H1 (cell line): ENCODE measurements at regions not wholly inside any gene's neighbourhood (a gene's known extent, or its start where the extent isn't known, plus 50 kb on each side); places are given as distances from the start of the nearest gene placed in this dataset.

ENCODE experiments used
- CTCF ChIA-PET: fragments of 300-600 bp; sonication (Branson Sonifier 250); formaldehyde crosslinking; loops from one replicate; lab custom pipeline; 2021; ENCODE audit not compliant: partially characterized antibody; lab: Charles Lee
- POLR2A ChIA-PET: fragments of 300-600 bp; sonication (Branson Sonifier 250); formaldehyde crosslinking; loops from one replicate; lab custom pipeline; 2021; ENCODE audit warnings: inconsistent platforms; ENCODE audit not compliant: partially characterized antibody; lab: Charles Lee
- DNase-seq, 2 experiments: peaks; one replicate each; pipeline versions ENCODE4 v3.0.0 to v3.0.0-alpha.2; 2010 to 2022; ENCODE audit warnings: low spot score in 2 of 2, low read depth in 1 of 2, mixed read lengths in 1 of 2
- FAIRE-seq: peaks from 2 replicates; lab custom pipeline; 2011; peaks lifted over from hg19 to GRCh38; lab: Jason Lieb, UNC
- H2AFZ ChIP-seq: 2 replicates; pipeline ENCODE4 v1.8.1; 2012; ENCODE audit warnings: low read length, inconsistent platforms
- H2AK5ac ChIP-seq: 2 replicates; pipeline ENCODE4 v1.6.1; 2013; ENCODE audit warnings: low read depth, low read length
- H2BK120ac ChIP-seq: replicated peaks from 2 replicates; pipeline ENCODE3; 2013; ENCODE audit warnings: low read depth, low read length, inconsistent platforms
- H2BK12ac ChIP-seq: 2 replicates; pipeline ENCODE4 v1.6.1; 2013; ENCODE audit warnings: low read depth, low read length
- H2BK15ac ChIP-seq: 2 replicates; pipeline ENCODE4 v1.6.1; 2013; ENCODE audit warnings: low read length
- H2BK20ac ChIP-seq: 2 replicates; pipeline ENCODE4 v1.6.1; 2013; ENCODE audit warnings: low read length
- H2BK5ac ChIP-seq: 2 replicates; pipeline ENCODE4 v1.6.1; 2013; ENCODE audit warnings: low read depth, low read length
- H3K14ac ChIP-seq: 2 replicates; pipeline ENCODE4 v1.6.1; 2013; ENCODE audit warnings: inconsistent platforms; ENCODE audit not compliant: insufficient read length
- H3K18ac ChIP-seq: 2 replicates; pipeline ENCODE4 v1.6.1; 2013; ENCODE audit warnings: low read length; ENCODE audit errors: extremely low read depth
- H3K23ac ChIP-seq: 2 replicates; pipeline ENCODE4 v1.6.1; 2013; ENCODE audit warnings: inconsistent platforms; ENCODE audit not compliant: insufficient read length
- H3K23me2 ChIP-seq: 2 replicates; pipeline ENCODE4 v1.6.1; 2013; ENCODE audit warnings: low read depth, low read length
- H3K27ac ChIP-seq: 2 replicates; pipeline ENCODE4 v1.6.1; 2011; ENCODE audit warnings: low read depth, low read length, inconsistent platforms
- H3K27me3 ChIP-seq, 4 experiments: replicated peaks in 1 of 4; 1 replicate in 1 of 4; 2 replicates in 3 of 4; pipeline versions ENCODE4 v1.6.1 to v1.8.1; 2011 to 2013; ENCODE audit warnings: low read length in 3 of 4, mild to moderate bottlenecking in 3 of 4, inconsistent platforms in 2 of 4, mixed read lengths in 2 of 4, moderate library complexity in 1 of 4; ENCODE audit not compliant: control insufficient read depth in 3 of 4, insufficient read depth in 3 of 4; ENCODE audit errors: extremely low read depth in 1 of 4
- H3K36me3 ChIP-seq, 4 experiments: 2 replicates each; pipeline versions ENCODE4 v1.6.1 to v1.8.1; 2011 to 2013; ENCODE audit warnings: mild to moderate bottlenecking in 4 of 4, low read length in 3 of 4, moderate library complexity in 2 of 4, control low read depth in 1 of 4, inconsistent platforms in 1 of 4; ENCODE audit not compliant: insufficient read depth in 4 of 4, control insufficient read depth in 2 of 4
- H3K4ac ChIP-seq: replicated peaks from 2 replicates; pipeline ENCODE3; 2013; ENCODE audit warnings: low read length, low read depth, mixed read lengths, inconsistent platforms; ENCODE audit not compliant: insufficient read length
- H3K4me1 ChIP-seq, 4 experiments: replicated peaks in 1 of 4; 1 replicate in 1 of 4; 2 replicates in 3 of 4; pipeline versions ENCODE4 v1.6.1 to v1.8.1; 2011 to 2013; ENCODE audit warnings: low read length in 3 of 4, inconsistent platforms in 2 of 4, mixed read lengths in 1 of 4; ENCODE audit not compliant: insufficient read depth in 4 of 4, control insufficient read depth in 3 of 4
- H3K4me2 ChIP-seq, 2 experiments: 2 replicates each; pipeline versions ENCODE4 v1.6.1 to v1.8.1; 2011 to 2013; ENCODE audit warnings: low read depth in 2 of 2, low read length in 2 of 2, control low read depth in 1 of 2, inconsistent platforms in 1 of 2, mild to moderate bottlenecking in 1 of 2; ENCODE audit not compliant: insufficient read depth in 1 of 2
- H3K4me3 ChIP-seq, 4 experiments: fragments of 200-600, 300-600 bp in 1 of 4; sonication (generic), shearing (Covaris generic), sonication (Bioruptor Twin) in 1 of 4; 2 replicates each; pipeline versions ENCODE4 v1.5.1 to v1.8.1; 2011 to 2016; ENCODE audit warnings: low read length in 4 of 4, low read depth in 3 of 4, control low read depth in 2 of 4, inconsistent platforms in 2 of 4, mild to moderate bottlenecking in 2 of 4, mixed read lengths in 1 of 4, moderate library complexity in 1 of 4; ENCODE audit not compliant: insufficient read depth in 2 of 4; ENCODE audit errors: extremely low read depth in 1 of 4
- H3K56ac ChIP-seq: replicated peaks from 2 replicates; pipeline ENCODE3; 2013; ENCODE audit warnings: low read depth, mild to moderate bottlenecking, mixed read lengths, low read length, inconsistent platforms; ENCODE audit not compliant: insufficient read length
- H3K79me1 ChIP-seq: 2 replicates; pipeline ENCODE4 v1.6.1; 2013; ENCODE audit warnings: low read depth, low read length, control low read depth
- H3K79me2 ChIP-seq, 2 experiments: 2 replicates each; pipeline versions ENCODE4 v1.6.1 to v1.8.1; 2012 to 2013; ENCODE audit warnings: low read length in 2 of 2, mild to moderate bottlenecking in 2 of 2, inconsistent platforms in 1 of 2; ENCODE audit not compliant: insufficient read depth in 2 of 2, control insufficient read depth in 1 of 2
- H3K9ac ChIP-seq, 4 experiments: replicated peaks in 1 of 4; 1 replicate in 1 of 4; 2 replicates in 3 of 4; pipeline versions ENCODE4 v1.6.1 to v1.8.1; 2011 to 2013; ENCODE audit warnings: low read depth in 3 of 4, low read length in 3 of 4, control low read depth in 2 of 4, mild to moderate bottlenecking in 2 of 4, moderate library complexity in 2 of 4, inconsistent platforms in 1 of 4; ENCODE audit errors: extremely low read depth in 1 of 4
- H3K9me3 ChIP-seq, 2 experiments: 2 replicates each; pipeline versions ENCODE4 v1.6.1 to v1.8.1; 2012 to 2013; ENCODE audit warnings: mild to moderate bottlenecking in 2 of 2, moderate library complexity in 2 of 2, control low read depth in 1 of 2, inconsistent platforms in 1 of 2, low read depth in 1 of 2, low read length in 1 of 2, mixed read lengths in 1 of 2; ENCODE audit not compliant: insufficient read depth in 2 of 2
- H4K20me1 ChIP-seq, 2 experiments: replicated peaks in 1 of 2; 2 replicates each; pipeline versions ENCODE3 to v1.8.1; 2011 to 2013; ENCODE audit warnings: inconsistent platforms in 2 of 2, low read length in 2 of 2, mild to moderate bottlenecking in 1 of 2; ENCODE audit not compliant: insufficient read depth in 2 of 2, control insufficient read depth in 1 of 2
- H4K5ac ChIP-seq: 2 replicates; pipeline ENCODE4 v1.6.1; 2013; ENCODE audit warnings: low read length, low read depth, mixed read lengths, inconsistent platforms; ENCODE audit not compliant: insufficient read length
- H4K8ac ChIP-seq: 2 replicates; pipeline ENCODE4 v1.8.0; 2013; ENCODE audit warnings: mild to moderate bottlenecking, moderate library complexity, low read length, inconsistent platforms; ENCODE audit not compliant: insufficient read depth; ENCODE audit errors: extremely low read depth
- H4K91ac ChIP-seq: replicated peaks from 2 replicates; pipeline ENCODE3; 2013; ENCODE audit warnings: low read length, mixed read lengths, inconsistent platforms; ENCODE audit not compliant: insufficient read length
- CEBPB ChIP-seq: IDR thresholded peaks from 2 replicates; pipeline ENCODE4 v1.6.1; 2012; ENCODE audit warnings: low read depth, low read length
- CHD2 ChIP-seq: IDR thresholded peaks from 2 replicates; pipeline ENCODE4 v1.6.1; 2012; ENCODE audit warnings: low read length, improper control_type of control experiment
- WGBS, 2 experiments: shearing (Covaris generic) in 1 of 2; methylation state at CpG; one replicate each; pipeline versions ENCODE4 v1.1.6 to v1.1.7; 2013 to 2015; ENCODE audit warnings: low lambda C conversion rate in 2 of 2, mixed read lengths in 2 of 2, inconsistent platforms in 1 of 2, low coverage in 1 of 2, missing lambda C conversion rate in 1 of 2; ENCODE audit not compliant: insufficient replicate concordance in 2 of 2, insufficient coverage in 1 of 2, insufficient read length in 1 of 2; ENCODE audit errors: extremely low coverage in 1 of 2, missing lambda C conversion rate in 1 of 2; 5-methylcytosine and 5-hydroxymethylcytosine counted together

GRCh38 chr10:84626397-84627087 is 298.2 kb downstream of the CCSER2 start:
- 78% methylated on average over 6 of the region's 6 CpGs; no CpG with 5 or more reads in 1 of the 2 experiments for WGBS, 2 experiments
- no peak overlapping the region for H2AFZ ChIP-seq
- H3K23ac ChIP-seq, result no peak overlapping the region

More at GRCh38 chr10:84626397-84627087, 298.2 kb downstream of the CCSER2 start:
- Histone ChIP-seq H2AK5ac (no peak overlapping the region), H3K23me2 (no peaks in the 10 kb centered on the region; the same call in 1 of the 2 replicates), H3K18ac (no peak overlapping the region), H3K4ac (no peak overlapping the region), H2BK12ac (no peak overlapping the region), H3K79me2 (no peaks in the 10 kb centered on the region), H3K36me3 (no peaks in the 10 kb centered on the region), H2BK120ac (no peak overlapping the region), H4K91ac (no peak overlapping the region), H3K79me1 (no peaks in the 10 kb centered on the region), H3K56ac (no peak overlapping the region), H3K9ac (no peak overlapping the region), H3K9me3 (no peaks in the 10 kb centered on the region), H2BK20ac (no peak overlapping the region), H4K5ac (no peak overlapping the region), H2BK15ac (no peak overlapping the region), H4K8ac (peak overlapping the region; percentile 57; the same call in 1 of the 2 replicates), H3K4me1 (no peaks in the 10 kb centered on the region), H3K27me3 (no peaks in the 10 kb centered on the region), H3K14ac (no peak overlapping the region), H2BK5ac (no peak overlapping the region), H3K4me3 (no peak overlapping the region), H4K20me1 (no peaks in the 10 kb centered on the region), H3K27ac (no peak overlapping the region), H3K4me2 (no peak overlapping the region)
- POLR2A ChIA-PET, result no interaction called here
- no peak for DNase-seq
- CTCF ChIA-PET, result interaction anchor here (5.2 kb wide), 1 partner anchor 14 kb away, joined by 38 read pairs; no protein-coding TSS in a partner anchor
- FAIRE-seq, result no peak
- TF ChIP-seq CEBPB (no peak), CHD2 (no peak)
